ENCODE measurements at regions not wholly inside any gene's neighbourhood (a gene's known extent, or its start where the extent isn't known, plus 50 kb on each side); places are given as distances from the start of the nearest gene placed in this dataset.

- TF ChIP-seq, protein P1, sequence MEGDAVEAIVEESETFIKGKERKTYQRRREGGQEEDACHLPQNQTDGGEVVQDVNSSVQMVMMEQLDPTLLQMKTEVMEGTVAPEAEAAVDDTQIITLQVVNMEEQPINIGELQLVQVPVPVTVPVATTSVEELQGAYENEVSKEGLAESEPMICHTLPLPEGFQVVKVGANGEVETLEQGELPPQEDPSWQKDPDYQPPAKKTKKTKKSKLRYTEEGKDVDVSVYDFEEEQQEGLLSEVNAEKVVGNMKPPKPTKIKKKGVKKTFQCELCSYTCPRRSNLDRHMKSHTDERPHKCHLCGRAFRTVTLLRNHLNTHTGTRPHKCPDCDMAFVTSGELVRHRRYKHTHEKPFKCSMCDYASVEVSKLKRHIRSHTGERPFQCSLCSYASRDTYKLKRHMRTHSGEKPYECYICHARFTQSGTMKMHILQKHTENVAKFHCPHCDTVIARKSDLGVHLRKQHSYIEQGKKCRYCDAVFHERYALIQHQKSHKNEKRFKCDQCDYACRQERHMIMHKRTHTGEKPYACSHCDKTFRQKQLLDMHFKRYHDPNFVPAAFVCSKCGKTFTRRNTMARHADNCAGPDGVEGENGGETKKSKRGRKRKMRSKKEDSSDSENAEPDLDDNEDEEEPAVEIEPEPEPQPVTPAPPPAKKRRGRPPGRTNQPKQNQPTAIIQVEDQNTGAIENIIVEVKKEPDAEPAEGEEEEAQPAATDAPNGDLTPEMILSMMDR (IDR thresholded peaks at IDR 0.05; ENCODE audit: control extremely low read depth in 1 of 3, insufficient read depth in 1 of 3, low read depth in 1 of 3, low read length in 3 of 3): no peak
- no peak for TF ChIP-seq SP4 (IDR thresholded peaks at IDR 0.05; ENCODE audit: low read length)
Measured at GRCh38 chr4:155603360-155603891, 63.2 kb upstream of the GUCY1A1 start (continued).

Data from H1 (cell line).